Right lobe of liver (tissue), 6 donors: ENCODE measurements at regions not wholly inside any gene's neighbourhood (a gene's known extent, or its start where the extent isn't known, plus 50 kb on each side); places are given as distances from the start of the nearest gene placed in this dataset.

ENCODE experiments used
- ATAC-seq, 4 donors: fragments of 200-7000 bp; cut with Tn5 transposase; one replicate each; pipeline ENCODE4 v1.9.1; 2020; ENCODE audit warnings: mild to moderate bottlenecking in 4 of 4, moderate library complexity in 4 of 4
- DNase-seq, 3 donors: peaks; one replicate each; pipeline ENCODE4 v3.0.0-alpha.2; 2020
- H3K27ac ChIP-seq, 3 donors: fragments of 200-600 bp; one replicate each; pipeline ENCODE4 v1.8.0; 2022
- H3K27me3 ChIP-seq, 2 donors: fragments of 200-600 bp; one replicate each; pipeline ENCODE4 v1.8.0; 2022
- H3K36me3 ChIP-seq, 4 donors: fragments of 200-600 bp; sonication (generic) in 1 of 4; one replicate each; pipeline versions ENCODE4 v1.5.1 to v1.8.0; 2017 to 2022; ENCODE audit warnings: control low read depth in 1 of 4
- H3K4me1 ChIP-seq, 4 donors: fragments of 200-600 bp; sonication (generic) in 1 of 4; one replicate each; pipeline versions ENCODE4 v1.5.1 to v1.8.0; 2017 to 2022; ENCODE audit warnings: control low read depth in 1 of 4
- H3K4me3 ChIP-seq, 3 donors: fragments of 200-600 bp; one replicate each; pipeline ENCODE4 v1.8.0; 2022
- H3K9me3 ChIP-seq, 4 donors: fragments of 200-600 bp; sonication (generic) in 1 of 4; one replicate each; pipeline versions ENCODE4 v1.5.1 to v1.8.0; 2017 to 2022; ENCODE audit warnings: control low read depth in 1 of 4
- POLR2A ChIP-seq: fragments of 450-650 bp; IDR thresholded peaks from one replicate; pipeline ENCODE4 v1.6.1; 2017; ENCODE audit warnings: antibody characterized with exemption, mild to moderate bottlenecking
- WGBS: methylation state at CpG from one replicate; pipeline ENCODE4 v1.1.6; 2018; ENCODE audit warnings: low coverage, low lambda C conversion rate; ENCODE audit not compliant: insufficient coverage; ENCODE audit errors: missing lambda C conversion rate; 5-methylcytosine and 5-hydroxymethylcytosine counted together
- intact Hi-C, 2 donors: fragments of 100-400 bp; cut with DNase I; formaldehyde crosslinking; loops; one replicate each; pipeline versions ENCODE4 v1.11.2 to v1.14.1; 2022
- TF ChIP-seq, protein P1 (sequence below), 4 donors: fragments of 200-600 bp in 3 of 4; fragments of 450-650 bp in 1 of 4; IDR thresholded peaks; one replicate each; pipeline versions ENCODE4 v1.5.1 to v1.8.0; 2016 to 2022; ENCODE audit warnings: antibody characterized with exemption in 4 of 4, mild to moderate bottlenecking in 2 of 4
- donor health status: DM: no; HTN: yes; CAD: no.
- donor health status: DM: no; HTN: no; CAD: no.
- donor health status: DM: no; HTN: no; CAD: no.
- donor health status: DM: no; HTN: yes; CAD: no.
- donor health status: DM: no; HTN: yes; CAD: no.

DNA sequence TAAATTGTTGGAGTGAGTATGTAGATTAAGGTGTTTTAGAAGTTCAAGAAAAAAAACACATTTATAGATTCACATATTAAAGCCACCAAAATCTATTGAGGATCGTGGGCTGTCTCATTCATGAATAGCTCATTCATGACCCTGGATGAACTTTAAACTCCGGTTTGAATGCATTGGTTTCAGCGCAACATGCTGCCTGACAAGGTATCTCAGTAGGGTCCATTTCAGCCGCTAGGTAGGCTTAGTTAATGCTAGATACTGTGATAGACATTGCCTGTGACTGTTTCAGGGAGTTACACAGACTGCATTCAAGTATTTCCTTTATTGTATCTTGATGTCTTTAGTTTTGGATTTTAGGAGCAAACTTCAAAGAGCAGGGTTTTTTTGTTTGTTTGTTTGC, 140.5 kb upstream of the POGK start:
- no peaks in the 10 kb centered on the region for H3K4me1 ChIP-seq
- no peak for TF ChIP-seq POLR2A
- TF ChIP-seq, protein P1, sequence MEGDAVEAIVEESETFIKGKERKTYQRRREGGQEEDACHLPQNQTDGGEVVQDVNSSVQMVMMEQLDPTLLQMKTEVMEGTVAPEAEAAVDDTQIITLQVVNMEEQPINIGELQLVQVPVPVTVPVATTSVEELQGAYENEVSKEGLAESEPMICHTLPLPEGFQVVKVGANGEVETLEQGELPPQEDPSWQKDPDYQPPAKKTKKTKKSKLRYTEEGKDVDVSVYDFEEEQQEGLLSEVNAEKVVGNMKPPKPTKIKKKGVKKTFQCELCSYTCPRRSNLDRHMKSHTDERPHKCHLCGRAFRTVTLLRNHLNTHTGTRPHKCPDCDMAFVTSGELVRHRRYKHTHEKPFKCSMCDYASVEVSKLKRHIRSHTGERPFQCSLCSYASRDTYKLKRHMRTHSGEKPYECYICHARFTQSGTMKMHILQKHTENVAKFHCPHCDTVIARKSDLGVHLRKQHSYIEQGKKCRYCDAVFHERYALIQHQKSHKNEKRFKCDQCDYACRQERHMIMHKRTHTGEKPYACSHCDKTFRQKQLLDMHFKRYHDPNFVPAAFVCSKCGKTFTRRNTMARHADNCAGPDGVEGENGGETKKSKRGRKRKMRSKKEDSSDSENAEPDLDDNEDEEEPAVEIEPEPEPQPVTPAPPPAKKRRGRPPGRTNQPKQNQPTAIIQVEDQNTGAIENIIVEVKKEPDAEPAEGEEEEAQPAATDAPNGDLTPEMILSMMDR (IDR thresholded peaks at IDR 0.05): no peak
- H3K4me3 ChIP-seq: no peak overlapping the region
- no peak overlapping the region for H3K27ac ChIP-seq
- DNase-seq: no peak
- H3K27me3 ChIP-seq: no peaks in the 10 kb centered on the region
- intact Hi-C loops: no loop called here
- H3K9me3 ChIP-seq: no peaks in the 10 kb centered on the region
- ATAC-seq: no peak
- no peaks in the 10 kb centered on the region for H3K36me3 ChIP-seq
- 43% methylated on average over 1 of the region's 4 CpGs for WGBS

DNA sequence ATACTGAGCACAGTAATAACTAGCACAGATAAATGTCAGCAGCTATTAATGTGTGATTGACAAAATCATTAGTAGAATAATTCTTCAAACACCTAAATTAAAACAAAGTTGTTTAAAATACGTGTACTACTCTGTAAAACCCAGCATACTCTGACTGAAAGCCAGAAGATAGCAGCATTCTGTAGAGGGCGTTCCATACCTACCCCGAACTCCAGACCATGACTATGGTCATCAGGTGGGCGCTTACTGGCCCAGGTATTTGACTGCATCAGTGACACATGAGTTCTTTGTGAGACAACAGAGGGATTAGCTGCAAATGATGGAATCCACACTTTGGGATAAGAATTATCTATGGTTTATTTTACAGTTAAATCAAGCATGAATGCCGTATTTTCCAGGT, 139.7 kb upstream of the POGK start:
- no peaks in the 10 kb centered on the region for H3K27me3 ChIP-seq
- intact Hi-C loops: no loop called here
- no peak overlapping the region for H3K4me3 ChIP-seq
- 32% methylated on average over 5 of the region's 5 CpGs for whole genome bisulfite sequencing
- no peaks in the 10 kb centered on the region for H3K4me1 ChIP-seq
- TF ChIP-seq, protein P1 (IDR thresholded peaks at IDR 0.05): no peak
- no peak for TF ChIP-seq POLR2A
- no peaks in the 10 kb centered on the region for H3K9me3 ChIP-seq
- no peaks in the 10 kb centered on the region for H3K36me3 ChIP-seq
- DNase-seq: no peak
- no peak overlapping the region for H3K27ac ChIP-seq
- no peak for ATAC-seq

DNA sequence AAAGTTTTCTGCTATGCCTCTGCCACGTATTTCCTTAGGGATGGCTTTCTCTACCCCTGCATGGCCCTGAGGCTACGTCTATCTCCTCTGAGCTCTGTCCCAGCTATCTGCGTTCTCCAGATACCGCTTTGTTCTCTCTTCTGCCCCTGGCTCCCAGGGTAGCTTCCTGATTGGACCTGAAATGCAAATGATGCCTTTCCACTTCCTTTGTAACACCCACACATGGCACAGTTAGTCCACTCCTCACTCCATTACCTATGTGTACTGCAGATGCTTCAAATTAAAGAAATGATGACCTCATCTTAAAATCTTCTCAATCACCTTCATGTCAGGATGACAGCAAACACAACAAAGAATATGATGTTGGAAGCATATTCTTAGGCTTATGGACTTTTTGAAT, 138.6 kb upstream of the POGK start:
- Histone ChIP-seq H3K9me3 (no peaks in the 10 kb centered on the region), H3K4me3 (no peak overlapping the region), H3K4me1 (no peaks in the 10 kb centered on the region), H3K36me3 (no peaks in the 10 kb centered on the region), H3K27me3 (no peaks in the 10 kb centered on the region), H3K27ac (no peak overlapping the region)
- DNase-seq: no peak
- no peak for ATAC-seq
- WGBS: 56% methylated on average over 4 of the region's 4 CpGs
- no peak for TF ChIP-seq POLR2A
- TF ChIP-seq, protein P1 (IDR thresholded peaks at IDR 0.05): no peak
- intact Hi-C loops: no loop called here

DNA sequence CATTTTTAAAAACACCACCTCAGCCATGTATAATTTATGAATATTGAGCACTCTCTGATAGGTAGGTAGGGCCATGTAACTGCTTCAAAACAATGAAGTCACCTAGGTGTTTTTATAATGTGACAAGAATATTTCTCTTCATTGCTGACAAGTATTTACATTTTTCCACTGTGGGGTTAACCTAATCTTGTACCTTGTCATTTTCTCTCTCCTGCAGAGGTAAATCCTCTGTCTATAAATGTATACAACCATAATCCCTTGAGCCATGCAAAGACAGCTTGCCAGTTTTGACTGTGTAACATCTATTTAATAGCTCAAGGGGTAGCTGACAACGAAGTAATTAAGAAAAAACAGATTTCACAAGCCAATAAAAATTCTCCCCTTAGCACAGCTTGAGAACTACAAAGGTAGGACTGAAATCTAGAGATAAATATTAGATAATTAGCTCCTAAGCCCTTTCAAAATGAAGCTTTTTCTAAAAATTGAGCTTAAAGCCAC, 137.6 kb upstream of the POGK start:
- Histone ChIP-seq H3K9me3 (no peaks in the 10 kb centered on the region), H3K4me3 (no peak overlapping the region), H3K36me3 (no peaks in the 10 kb centered on the region), H3K27ac (no peak overlapping the region), H3K27me3 (no peaks in the 10 kb centered on the region), H3K4me1 (no peaks in the 10 kb centered on the region)
- TF ChIP-seq, protein P1 (IDR thresholded peaks at IDR 0.05): no peak
- TF ChIP-seq POLR2A: no peak
- intact Hi-C loops: no loop called here
- DNase-seq (no peak), ATAC-seq (no peak)
- 30% methylated on average over 1 of the region's 1 CpG for WGBS

DNA sequence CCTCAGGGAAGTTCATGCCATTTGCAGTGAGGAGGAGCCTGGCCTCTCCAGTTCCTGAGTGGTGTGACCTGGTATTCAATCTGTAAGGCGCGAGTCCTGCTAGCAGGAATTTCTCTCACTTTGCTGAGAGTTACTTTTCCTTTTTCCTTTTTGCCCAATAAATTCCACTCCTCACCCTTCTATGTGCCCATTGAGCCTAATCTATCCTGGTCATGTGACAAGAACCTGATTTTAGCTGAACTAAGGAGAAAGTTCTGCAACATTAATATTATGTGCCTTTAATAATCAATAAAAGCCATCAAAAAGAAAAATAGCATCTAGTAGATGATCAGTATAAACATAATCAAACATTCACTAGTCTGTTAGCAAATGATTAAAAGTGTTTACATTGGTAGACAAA, 136.1 kb upstream of the POGK start:
- no peaks in the 10 kb centered on the region for H3K9me3 ChIP-seq
- H3K27ac ChIP-seq: no peak overlapping the region
- ATAC-seq (no peak), DNase-seq (no peak)
- H3K36me3 ChIP-seq: no peaks in the 10 kb centered on the region
- intact Hi-C loops: no loop called here
- 71% methylated on average over 2 of the region's 2 CpGs for WGBS
- TF ChIP-seq POLR2A: no peak
- TF ChIP-seq, protein P1 (IDR thresholded peaks at IDR 0.05): no peak
- H3K4me3 ChIP-seq: no peak overlapping the region
- no peaks in the 10 kb centered on the region for H3K4me1 ChIP-seq
- no peaks in the 10 kb centered on the region for H3K27me3 ChIP-seq
